Progenitor cell of endocrine pancreas (in vitro differentiated cells): ENCODE measurements at regions not wholly inside any gene's neighbourhood (a gene's known extent, or its start where the extent isn't known, plus 50 kb on each side); places are given as distances from the start of the nearest gene placed in this dataset.
"Not testable (repeated sequence)": the region's sequence is repeated elsewhere in the genome, so short reads cannot be mapped to it uniquely, and the experiment has no call there.

Source experiments
- DNase-seq: peaks from one replicate; pipeline ENCODE4 v3.0.0; 2021; ENCODE audit warnings: low spot score; ENCODE audit not compliant: unreplicated experiment
- H3K27ac Mint-ChIP-seq: 2 replicates; pipeline ENCODE4 v1.8.0; 2021; ENCODE audit warnings: mild to moderate bottlenecking, moderate library complexity, mixed read lengths
- H3K27me3 Mint-ChIP-seq: 2 replicates; pipeline ENCODE4 v1.8.0; 2021; ENCODE audit warnings: mixed read lengths
- H3K36me3 Mint-ChIP-seq: 2 replicates; pipeline ENCODE4 v1.8.0; 2022; ENCODE audit warnings: mixed read lengths; ENCODE audit not compliant: insufficient read depth
- H3K4me1 Mint-ChIP-seq: 2 replicates; pipeline ENCODE4 v1.8.0; 2021; ENCODE audit warnings: low read depth, mixed read lengths
- H3K4me3 Mint-ChIP-seq: 2 replicates; pipeline ENCODE4 v1.8.0; 2021; ENCODE audit warnings: low read depth, mild to moderate bottlenecking, moderate library complexity, mixed read lengths
- H3K9me3 Mint-ChIP-seq: 2 replicates; pipeline ENCODE4 v1.8.0; 2021; ENCODE audit warnings: low read depth, mixed read lengths
- TF ChIP-seq, protein P1 (sequence below): fragments of 200-600 bp; sonication (generic); IDR thresholded peaks from one replicate; pipeline ENCODE4 v1.5.0; 2021; ENCODE audit warnings: antibody characterized with exemption, mild to moderate bottlenecking; ENCODE audit not compliant: unreplicated experiment

GRCh38 chr2:215635071-215635787, 199.4 kb upstream of the FN1 start:
- H3K4me1 Mint-ChIP-seq: no peaks in the 10 kb centered on the region
- TF ChIP-seq, protein P1, sequence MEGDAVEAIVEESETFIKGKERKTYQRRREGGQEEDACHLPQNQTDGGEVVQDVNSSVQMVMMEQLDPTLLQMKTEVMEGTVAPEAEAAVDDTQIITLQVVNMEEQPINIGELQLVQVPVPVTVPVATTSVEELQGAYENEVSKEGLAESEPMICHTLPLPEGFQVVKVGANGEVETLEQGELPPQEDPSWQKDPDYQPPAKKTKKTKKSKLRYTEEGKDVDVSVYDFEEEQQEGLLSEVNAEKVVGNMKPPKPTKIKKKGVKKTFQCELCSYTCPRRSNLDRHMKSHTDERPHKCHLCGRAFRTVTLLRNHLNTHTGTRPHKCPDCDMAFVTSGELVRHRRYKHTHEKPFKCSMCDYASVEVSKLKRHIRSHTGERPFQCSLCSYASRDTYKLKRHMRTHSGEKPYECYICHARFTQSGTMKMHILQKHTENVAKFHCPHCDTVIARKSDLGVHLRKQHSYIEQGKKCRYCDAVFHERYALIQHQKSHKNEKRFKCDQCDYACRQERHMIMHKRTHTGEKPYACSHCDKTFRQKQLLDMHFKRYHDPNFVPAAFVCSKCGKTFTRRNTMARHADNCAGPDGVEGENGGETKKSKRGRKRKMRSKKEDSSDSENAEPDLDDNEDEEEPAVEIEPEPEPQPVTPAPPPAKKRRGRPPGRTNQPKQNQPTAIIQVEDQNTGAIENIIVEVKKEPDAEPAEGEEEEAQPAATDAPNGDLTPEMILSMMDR: no peak
- DNase-seq: no peak
- peaks cover 71% of the 10 kb centered on the region for H3K9me3 Mint-ChIP-seq
- no peak overlapping the region for H3K4me3 Mint-ChIP-seq
- no peak overlapping the region for H3K27ac Mint-ChIP-seq
- H3K36me3 Mint-ChIP-seq: peaks cover 71% of the 10 kb centered on the region
- no peaks in the 10 kb centered on the region for H3K27me3 Mint-ChIP-seq

DNA sequence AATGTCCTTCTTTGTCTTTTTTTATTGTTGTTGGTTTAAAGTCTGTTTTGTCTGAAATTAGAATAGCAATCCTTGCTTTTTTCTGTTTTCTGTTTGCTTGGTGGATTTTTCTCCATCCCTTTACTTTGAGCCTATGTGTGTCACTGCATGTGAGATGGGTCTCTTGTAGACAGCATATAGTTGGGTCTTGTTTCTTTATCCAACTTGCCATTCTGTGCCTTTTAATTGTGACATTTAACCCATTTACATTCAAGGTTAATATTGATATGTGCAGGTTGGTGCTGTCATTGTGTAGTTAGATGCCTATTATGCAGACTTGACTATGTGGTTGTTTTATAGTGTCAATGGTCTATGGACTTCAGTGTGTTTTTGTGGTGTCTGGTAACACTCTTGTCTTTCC, 197.5 kb upstream of the FN1 start:
- H3K27ac Mint-ChIP-seq: no peak overlapping the region
- TF ChIP-seq, protein P1: no peak
- H3K9me3 Mint-ChIP-seq: peaks cover 62% of the 10 kb centered on the region
- no peaks in the 10 kb centered on the region for H3K27me3 Mint-ChIP-seq
- H3K36me3 Mint-ChIP-seq: peaks cover 56% of the 10 kb centered on the region
- no peak for DNase-seq
- no peak overlapping the region for H3K4me3 Mint-ChIP-seq
- no peaks in the 10 kb centered on the region for H3K4me1 Mint-ChIP-seq

GRCh38 chr2:215631696-215632095, 195.8 kb upstream of the FN1 start:
- Mint-ChIP-seq H3K9me3 (peaks cover 53% of the 10 kb centered on the region), H3K4me1 (peaks cover 3% of the 10 kb centered on the region), H3K36me3 (peaks cover 48% of the 10 kb centered on the region), H3K27ac (no peak overlapping the region), H3K4me3 (no peak overlapping the region), H3K27me3 (no peaks in the 10 kb centered on the region)
- TF ChIP-seq, protein P1: no peak
- no peak for DNase-seq

- H3K27ac Mint-ChIP-seq, H3K27me3 Mint-ChIP-seq, H3K4me1 Mint-ChIP-seq, H3K4me3 Mint-ChIP-seq, DNase-seq: not testable (repeated sequence)
- peaks cover 42% of the 10 kb centered on the region for H3K36me3 Mint-ChIP-seq
- peaks cover 49% of the 10 kb centered on the region for H3K9me3 Mint-ChIP-seq
Observed at GRCh38 chr2:215630796-215631195, 194.9 kb upstream of the FN1 start.

- no peak overlapping the region for H3K27ac Mint-ChIP-seq
- H3K9me3 Mint-ChIP-seq: peaks cover 29% of the 10 kb centered on the region
- no peaks in the 10 kb centered on the region for H3K27me3 Mint-ChIP-seq
- TF ChIP-seq, protein P1: no peak
- peaks cover 22% of the 10 kb centered on the region for H3K36me3 Mint-ChIP-seq
- H3K4me1 Mint-ChIP-seq: peaks cover 18% of the 10 kb centered on the region
- no peak overlapping the region for H3K4me3 Mint-ChIP-seq
- no peak for DNase-seq
Observed at GRCh38 chr2:215627771-215628170, 191.9 kb upstream of the FN1 start.

DNA sequence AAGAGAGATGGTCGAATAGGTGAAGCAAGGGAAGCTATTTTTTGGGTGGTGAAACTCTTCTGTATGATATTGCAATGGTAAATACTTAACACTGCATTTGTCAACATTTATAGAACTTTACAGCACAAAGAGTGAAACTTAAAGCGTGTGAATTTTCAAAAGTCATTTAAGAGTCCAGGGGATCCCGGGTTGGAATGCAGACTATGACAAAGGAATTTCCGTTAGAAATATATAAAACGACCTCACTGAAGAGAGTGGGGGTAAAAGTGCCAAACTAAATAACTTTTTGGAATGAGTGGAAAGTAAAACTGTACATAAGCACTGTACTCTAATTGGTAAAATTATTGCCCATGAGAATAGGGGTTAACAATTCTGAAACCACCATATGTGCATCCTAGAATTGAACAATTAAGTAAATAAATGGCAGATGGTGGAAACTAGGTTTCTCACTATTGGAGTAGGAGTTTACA, 191.0 kb upstream of the FN1 start:
- no peaks in the 10 kb centered on the region for H3K27me3 Mint-ChIP-seq
- peaks cover 16% of the 10 kb centered on the region for H3K36me3 Mint-ChIP-seq
- peaks cover 20% of the 10 kb centered on the region for H3K4me1 Mint-ChIP-seq
- TF ChIP-seq, protein P1: no peak
- H3K27ac Mint-ChIP-seq: no peak overlapping the region
- DNase-seq: no peak
- H3K4me3 Mint-ChIP-seq: no peak overlapping the region
- peaks cover 22% of the 10 kb centered on the region for H3K9me3 Mint-ChIP-seq
